ENCODE measurements at regions not wholly inside any gene's neighbourhood (a gene's known extent, or its start where the extent isn't known, plus 50 kb on each side); places are given as distances from the start of the nearest gene placed in this dataset.

DNA sequence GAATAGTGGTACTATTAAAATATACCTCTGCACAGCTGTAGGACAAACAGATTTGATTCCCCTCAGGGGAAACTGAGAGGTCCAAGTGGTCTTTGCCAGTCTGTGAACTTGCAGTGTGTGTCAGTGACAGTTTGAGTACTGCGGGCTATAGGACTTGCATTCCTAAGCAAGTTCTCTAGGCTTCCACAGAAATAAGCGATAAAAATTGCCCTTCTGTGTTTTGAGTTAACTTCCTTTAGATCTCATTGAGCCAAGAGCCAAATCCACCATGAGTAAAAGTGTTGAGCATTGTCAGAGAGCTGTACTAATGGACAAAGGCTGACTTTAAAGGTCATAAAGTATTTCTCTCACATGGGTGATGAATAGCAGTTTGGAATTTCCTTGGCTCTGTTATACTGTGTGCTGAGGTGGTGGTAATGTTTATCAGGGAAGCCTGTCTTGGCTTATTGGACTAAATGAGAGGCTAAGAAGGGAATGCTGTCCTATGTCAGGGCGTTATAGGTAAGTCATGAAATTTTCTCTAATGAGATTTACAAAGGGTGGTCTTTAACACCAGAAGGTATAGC lies 122.6 kb upstream of the MAP3K7 start:
- Histone ChIP-seq H3K27me3 (ENCODE audit: insufficient read depth, poor library complexity, severe bottlenecking) (no peaks in the 10 kb centered on the region), H3K27ac (replicated peaks) (no peak overlapping the region), H3K4me3 (replicated peaks; ENCODE audit: insufficient read depth, low read length) (no peak overlapping the region)
- TF ChIP-seq, protein P1, sequence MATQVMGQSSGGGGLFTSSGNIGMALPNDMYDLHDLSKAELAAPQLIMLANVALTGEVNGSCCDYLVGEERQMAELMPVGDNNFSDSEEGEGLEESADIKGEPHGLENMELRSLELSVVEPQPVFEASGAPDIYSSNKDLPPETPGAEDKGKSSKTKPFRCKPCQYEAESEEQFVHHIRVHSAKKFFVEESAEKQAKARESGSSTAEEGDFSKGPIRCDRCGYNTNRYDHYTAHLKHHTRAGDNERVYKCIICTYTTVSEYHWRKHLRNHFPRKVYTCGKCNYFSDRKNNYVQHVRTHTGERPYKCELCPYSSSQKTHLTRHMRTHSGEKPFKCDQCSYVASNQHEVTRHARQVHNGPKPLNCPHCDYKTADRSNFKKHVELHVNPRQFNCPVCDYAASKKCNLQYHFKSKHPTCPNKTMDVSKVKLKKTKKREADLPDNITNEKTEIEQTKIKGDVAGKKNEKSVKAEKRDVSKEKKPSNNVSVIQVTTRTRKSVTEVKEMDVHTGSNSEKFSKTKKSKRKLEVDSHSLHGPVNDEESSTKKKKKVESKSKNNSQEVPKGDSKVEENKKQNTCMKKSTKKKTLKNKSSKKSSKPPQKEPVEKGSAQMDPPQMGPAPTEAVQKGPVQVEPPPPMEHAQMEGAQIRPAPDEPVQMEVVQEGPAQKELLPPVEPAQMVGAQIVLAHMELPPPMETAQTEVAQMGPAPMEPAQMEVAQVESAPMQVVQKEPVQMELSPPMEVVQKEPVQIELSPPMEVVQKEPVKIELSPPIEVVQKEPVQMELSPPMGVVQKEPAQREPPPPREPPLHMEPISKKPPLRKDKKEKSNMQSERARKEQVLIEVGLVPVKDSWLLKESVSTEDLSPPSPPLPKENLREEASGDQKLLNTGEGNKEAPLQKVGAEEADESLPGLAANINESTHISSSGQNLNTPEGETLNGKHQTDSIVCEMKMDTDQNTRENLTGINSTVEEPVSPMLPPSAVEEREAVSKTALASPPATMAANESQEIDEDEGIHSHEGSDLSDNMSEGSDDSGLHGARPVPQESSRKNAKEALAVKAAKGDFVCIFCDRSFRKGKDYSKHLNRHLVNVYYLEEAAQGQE (IDR thresholded peaks at IDR 0.05; ENCODE audit: insufficient replicate concordance, low read depth) = no peak
- no peak for TF ChIP-seq POLR2AphosphoS5 (IDR thresholded peaks at IDR 0.05; ENCODE audit: low read depth)
- TF ChIP-seq GABPA (IDR thresholded peaks at IDR 0.05; ENCODE audit: low read depth) = no peak
- TF ChIP-seq SPI1 (IDR thresholded peaks at IDR 0.05; ENCODE audit: borderline replicate concordance, low read depth) = no peak
- TF ChIP-seq CTCF (IDR thresholded peaks at IDR 0.05; ENCODE audit: insufficient read depth, low read length) = no peak
- no peak for DNase-seq (ENCODE audit: low read depth in 1 of 2, low spot score in 1 of 2)

GRCh38 chr6:90708206-90708737 lies 121.4 kb upstream of the MAP3K7 start:
- H3K27me3 ChIP-seq (ENCODE audit: insufficient read depth, poor library complexity, severe bottlenecking) = no peaks in the 10 kb centered on the region
- TF ChIP-seq GABPA (IDR thresholded peaks at IDR 0.05; ENCODE audit: low read depth) (no peak), CTCF (IDR thresholded peaks at IDR 0.05; ENCODE audit: insufficient read depth, low read length) (no peak), SPI1 (IDR thresholded peaks at IDR 0.05; ENCODE audit: borderline replicate concordance, low read depth) (no peak), POLR2AphosphoS5 (IDR thresholded peaks at IDR 0.05; ENCODE audit: low read depth) (no peak)
- TF ChIP-seq, protein P1 (IDR thresholded peaks at IDR 0.05; ENCODE audit: insufficient replicate concordance, low read depth) = no peak
- no peak overlapping the region for H3K4me3 ChIP-seq (replicated peaks; ENCODE audit: insufficient read depth, low read length)
- no peak overlapping the region for H3K27ac ChIP-seq (replicated peaks)
- no peak for DNase-seq (ENCODE audit: low read depth in 1 of 2, low spot score in 1 of 2)

GRCh38 chr6:90707246-90707645 lies 120.4 kb upstream of the MAP3K7 start:
- DNase-seq (ENCODE audit: low read depth in 1 of 2, low spot score in 1 of 2) = no peak
- Histone ChIP-seq H3K4me3 (replicated peaks; ENCODE audit: insufficient read depth, low read length) (no peak overlapping the region), H3K27me3 (ENCODE audit: insufficient read depth, poor library complexity, severe bottlenecking) (no peaks in the 10 kb centered on the region), H3K27ac (replicated peaks) (no peak overlapping the region)
- no peak for TF ChIP-seq SPI1 (IDR thresholded peaks at IDR 0.05; ENCODE audit: borderline replicate concordance, low read depth)
- no peak for TF ChIP-seq GABPA (IDR thresholded peaks at IDR 0.05; ENCODE audit: low read depth)
- TF ChIP-seq POLR2AphosphoS5 (IDR thresholded peaks at IDR 0.05; ENCODE audit: low read depth) = no peak
- TF ChIP-seq CTCF (IDR thresholded peaks at IDR 0.05; ENCODE audit: insufficient read depth, low read length) = no peak
- TF ChIP-seq, protein P1 (IDR thresholded peaks at IDR 0.05; ENCODE audit: insufficient replicate concordance, low read depth) = no peak
